GM12872 (cell line): ENCODE measurements at regions not wholly inside any gene's neighbourhood (a gene's known extent, or its start where the extent isn't known, plus 50 kb on each side); places are given as distances from the start of the nearest gene placed in this dataset.

Source experiments
- TF ChIP-seq, protein P1 (sequence below): IDR thresholded peaks from 3 replicates; pipeline ENCODE4 v1.5.1; 2011; ENCODE audit warnings: low read depth, mild to moderate bottlenecking, low read length, moderate library complexity; ENCODE audit not compliant: insufficient read depth

DNA sequence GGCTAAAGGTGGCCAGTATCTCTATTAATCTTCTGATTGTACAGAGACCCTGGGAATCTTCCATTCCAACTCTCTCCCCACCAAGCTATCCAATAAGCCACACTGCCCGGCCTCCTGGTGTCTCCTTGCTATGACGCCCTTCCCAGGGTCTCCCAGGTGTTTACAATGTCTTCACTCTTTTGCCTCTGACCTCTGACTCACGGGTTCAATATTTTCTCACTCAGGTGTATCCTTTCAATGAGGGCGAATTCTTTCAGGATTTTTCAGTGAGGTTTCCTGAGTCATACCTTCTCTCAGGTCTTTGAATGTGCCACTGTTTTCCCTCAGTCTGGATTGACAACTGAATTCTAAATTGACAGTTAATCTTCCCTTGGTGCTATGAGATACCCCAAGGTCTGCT, 53.7 kb upstream of the IRX4 start:
- TF ChIP-seq, protein P1, sequence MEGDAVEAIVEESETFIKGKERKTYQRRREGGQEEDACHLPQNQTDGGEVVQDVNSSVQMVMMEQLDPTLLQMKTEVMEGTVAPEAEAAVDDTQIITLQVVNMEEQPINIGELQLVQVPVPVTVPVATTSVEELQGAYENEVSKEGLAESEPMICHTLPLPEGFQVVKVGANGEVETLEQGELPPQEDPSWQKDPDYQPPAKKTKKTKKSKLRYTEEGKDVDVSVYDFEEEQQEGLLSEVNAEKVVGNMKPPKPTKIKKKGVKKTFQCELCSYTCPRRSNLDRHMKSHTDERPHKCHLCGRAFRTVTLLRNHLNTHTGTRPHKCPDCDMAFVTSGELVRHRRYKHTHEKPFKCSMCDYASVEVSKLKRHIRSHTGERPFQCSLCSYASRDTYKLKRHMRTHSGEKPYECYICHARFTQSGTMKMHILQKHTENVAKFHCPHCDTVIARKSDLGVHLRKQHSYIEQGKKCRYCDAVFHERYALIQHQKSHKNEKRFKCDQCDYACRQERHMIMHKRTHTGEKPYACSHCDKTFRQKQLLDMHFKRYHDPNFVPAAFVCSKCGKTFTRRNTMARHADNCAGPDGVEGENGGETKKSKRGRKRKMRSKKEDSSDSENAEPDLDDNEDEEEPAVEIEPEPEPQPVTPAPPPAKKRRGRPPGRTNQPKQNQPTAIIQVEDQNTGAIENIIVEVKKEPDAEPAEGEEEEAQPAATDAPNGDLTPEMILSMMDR, result no peak

DNA sequence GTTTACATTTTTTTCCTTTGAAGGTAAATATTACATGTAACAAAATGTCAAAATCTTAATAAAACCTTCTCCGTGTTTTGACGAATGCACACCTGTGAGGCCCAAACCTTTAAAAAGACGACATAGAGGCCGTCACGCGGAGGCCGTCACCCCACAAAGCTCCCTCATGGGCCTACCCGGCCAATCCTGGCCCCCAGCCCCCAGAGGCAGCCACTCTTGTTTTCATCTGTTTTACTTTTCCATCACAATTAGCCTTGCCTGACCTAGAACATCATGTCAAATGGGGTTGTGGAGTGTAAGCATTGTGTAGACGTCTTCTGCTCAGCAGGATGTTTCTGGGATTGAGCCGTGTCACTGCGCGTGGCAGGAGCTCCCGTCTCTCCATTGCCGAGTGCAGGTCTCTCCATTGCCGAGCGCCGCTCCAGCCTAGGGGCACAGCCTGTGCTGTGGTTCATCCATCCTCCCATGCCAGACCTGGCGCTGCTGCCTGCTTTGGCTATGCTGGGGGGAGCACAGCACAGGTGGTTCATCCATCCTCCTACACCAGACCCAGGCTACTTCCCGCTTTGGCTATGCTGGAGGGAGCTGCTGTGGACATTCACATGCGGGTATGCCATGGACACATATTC, 52.2 kb upstream of the IRX4 start:
- TF ChIP-seq, protein P1, result no peak

DNA sequence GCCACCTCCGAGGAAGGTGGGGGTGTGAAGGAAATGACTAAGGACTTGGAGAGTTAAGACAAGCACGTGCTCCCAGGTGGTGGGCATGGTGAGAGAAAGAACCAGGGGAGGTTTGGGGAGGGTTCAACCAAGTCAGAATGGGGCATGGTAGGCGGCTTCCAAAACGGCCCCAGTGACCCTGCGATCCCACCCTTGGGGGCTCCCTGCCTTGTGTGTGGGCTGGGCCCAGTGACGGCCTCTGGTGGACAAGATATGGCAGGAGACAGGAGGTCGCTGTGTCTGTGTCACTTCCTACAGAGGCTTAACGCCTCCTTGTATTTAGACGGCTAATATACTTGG, 51.3 kb upstream of the IRX4 start:
- TF ChIP-seq, protein P1, result no peak

DNA sequence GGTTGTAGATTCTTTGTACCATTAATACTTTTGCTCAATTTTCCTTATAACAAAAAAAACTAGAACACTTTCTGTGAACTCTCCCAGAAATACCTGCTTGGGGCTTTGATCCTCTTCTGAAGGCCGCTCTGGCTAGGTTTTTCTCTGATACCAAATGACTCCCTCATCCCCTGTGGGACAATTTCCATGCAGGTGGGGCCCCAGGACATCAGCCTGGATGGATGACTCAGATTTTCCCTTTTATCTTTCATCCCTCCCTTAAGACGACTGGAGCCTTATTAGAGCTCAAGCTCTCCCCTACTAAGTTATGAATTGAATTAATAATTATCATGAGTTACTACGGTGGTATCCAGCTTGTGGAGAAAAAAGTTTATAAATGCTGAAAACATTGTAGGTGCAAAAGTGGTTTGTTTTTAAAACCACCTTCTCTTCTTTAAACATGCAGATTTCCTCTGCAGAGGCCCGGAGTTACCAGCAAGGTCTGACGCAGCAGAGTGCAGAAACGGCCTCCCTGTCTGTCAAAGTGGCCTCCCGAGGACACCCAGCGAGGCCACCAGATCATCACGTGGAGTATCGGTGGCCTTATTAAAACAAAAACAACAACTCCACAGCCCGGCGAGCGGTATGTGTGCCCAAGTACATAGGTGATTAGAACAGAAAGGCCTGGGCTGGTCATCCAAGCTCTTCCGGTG, 50.8 kb upstream of the IRX4 start:
- TF ChIP-seq, protein P1, result no peak
